T-helper 2 cell treated with Interferon-gamma antibody and Interleukin-4, amounts not matched to agents 5 μg/mL and 100 μg/mL, for 36 hours (primary cell): ENCODE measurements at regions not wholly inside any gene's neighbourhood (a gene's known extent, or its start where the extent isn't known, plus 50 kb on each side); places are given as distances from the start of the nearest gene placed in this dataset.

Experiments used
- DNase-seq: peaks from one replicate; pipeline ENCODE4 v3.0.0; 2021; ENCODE audit warnings: low spot score
- H3K27ac Mint-ChIP-seq: one replicate; pipeline ENCODE4 v1.8.0; 2021; ENCODE audit warnings: mild to moderate bottlenecking, mixed read lengths
- H3K27me3 Mint-ChIP-seq: one replicate; pipeline ENCODE4 v1.8.0; 2021; ENCODE audit warnings: low read depth, mixed read lengths
- H3K36me3 Mint-ChIP-seq: one replicate; pipeline ENCODE4 v1.8.0; 2021; ENCODE audit warnings: low read depth, mixed read lengths
- H3K4me1 Mint-ChIP-seq: one replicate; pipeline ENCODE4 v1.8.0; 2021; ENCODE audit warnings: low read depth, mixed read lengths
- H3K4me3 Mint-ChIP-seq: one replicate; pipeline ENCODE4 v1.8.0; 2022; ENCODE audit warnings: mild to moderate bottlenecking, moderate library complexity, mixed read lengths
- H3K9me3 Mint-ChIP-seq: one replicate; pipeline ENCODE4 v1.8.0; 2021; ENCODE audit warnings: mixed read lengths

DNA sequence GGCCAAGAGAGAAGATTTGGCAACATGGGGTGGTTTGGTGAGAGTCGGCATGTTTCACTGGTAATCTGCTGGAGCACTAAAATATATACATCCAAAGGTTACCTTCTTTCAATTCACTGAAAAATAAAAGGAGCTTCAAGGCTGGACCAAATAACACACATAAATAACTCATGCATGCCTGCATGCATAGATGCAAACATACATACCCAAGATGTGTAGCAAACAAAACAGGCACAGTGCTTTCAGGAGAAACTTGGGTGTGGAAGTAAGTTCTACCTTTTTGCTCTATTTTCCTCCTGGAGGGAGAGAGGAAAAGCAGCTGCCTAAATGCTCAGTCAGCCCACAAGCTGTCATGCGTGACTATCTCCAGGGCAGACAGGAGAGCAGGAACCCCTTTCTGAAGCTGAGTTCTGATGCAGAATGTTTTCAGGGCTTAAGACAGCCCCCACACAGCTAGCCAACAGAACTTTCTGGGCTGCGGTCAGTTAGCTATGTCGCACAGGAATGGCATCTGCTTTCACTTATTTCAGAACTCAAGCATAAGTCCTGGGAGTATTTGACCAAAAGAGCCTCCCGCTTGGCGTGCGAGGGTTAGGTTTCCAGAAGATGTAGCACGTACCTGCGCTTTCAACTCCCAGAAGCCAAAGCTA, 166.2 kb downstream of the TOMM20 start:
- Mint-ChIP-seq H3K4me3 (peak overlapping the region; percentile 71), H3K27ac (peak overlapping the region; percentile 92), H3K36me3 (peaks cover 10% of the 10 kb centered on the region), H3K4me1 (peaks cover 70% of the 10 kb centered on the region), H3K27me3 (no peaks in the 10 kb centered on the region), H3K9me3 (no peaks in the 10 kb centered on the region)
- DNase-seq: peak; percentile 44

- peak overlapping the region; percentile 71 for H3K4me3 Mint-ChIP-seq
- DNase-seq: no peak
- peaks cover 10% of the 10 kb centered on the region for H3K36me3 Mint-ChIP-seq
- H3K4me1 Mint-ChIP-seq: peaks cover 75% of the 10 kb centered on the region
- no peaks in the 10 kb centered on the region for H3K27me3 Mint-ChIP-seq
- H3K9me3 Mint-ChIP-seq: no peaks in the 10 kb centered on the region
- H3K27ac Mint-ChIP-seq: peak overlapping the region; percentile 92
These were observed 166.9 kb downstream of the TOMM20 start for GRCh38 chr1:234961456-234962339.

GRCh38 chr1:234960722-234961455, 167.7 kb downstream of the TOMM20 start:
- Mint-ChIP-seq H3K9me3 (no peaks in the 10 kb centered on the region), H3K4me1 (peaks cover 71% of the 10 kb centered on the region), H3K4me3 (peak overlapping the region; percentile 71), H3K27ac (peak overlapping the region; percentile 92), H3K36me3 (peaks cover 7% of the 10 kb centered on the region), H3K27me3 (no peaks in the 10 kb centered on the region)
- no peak for DNase-seq

DNA sequence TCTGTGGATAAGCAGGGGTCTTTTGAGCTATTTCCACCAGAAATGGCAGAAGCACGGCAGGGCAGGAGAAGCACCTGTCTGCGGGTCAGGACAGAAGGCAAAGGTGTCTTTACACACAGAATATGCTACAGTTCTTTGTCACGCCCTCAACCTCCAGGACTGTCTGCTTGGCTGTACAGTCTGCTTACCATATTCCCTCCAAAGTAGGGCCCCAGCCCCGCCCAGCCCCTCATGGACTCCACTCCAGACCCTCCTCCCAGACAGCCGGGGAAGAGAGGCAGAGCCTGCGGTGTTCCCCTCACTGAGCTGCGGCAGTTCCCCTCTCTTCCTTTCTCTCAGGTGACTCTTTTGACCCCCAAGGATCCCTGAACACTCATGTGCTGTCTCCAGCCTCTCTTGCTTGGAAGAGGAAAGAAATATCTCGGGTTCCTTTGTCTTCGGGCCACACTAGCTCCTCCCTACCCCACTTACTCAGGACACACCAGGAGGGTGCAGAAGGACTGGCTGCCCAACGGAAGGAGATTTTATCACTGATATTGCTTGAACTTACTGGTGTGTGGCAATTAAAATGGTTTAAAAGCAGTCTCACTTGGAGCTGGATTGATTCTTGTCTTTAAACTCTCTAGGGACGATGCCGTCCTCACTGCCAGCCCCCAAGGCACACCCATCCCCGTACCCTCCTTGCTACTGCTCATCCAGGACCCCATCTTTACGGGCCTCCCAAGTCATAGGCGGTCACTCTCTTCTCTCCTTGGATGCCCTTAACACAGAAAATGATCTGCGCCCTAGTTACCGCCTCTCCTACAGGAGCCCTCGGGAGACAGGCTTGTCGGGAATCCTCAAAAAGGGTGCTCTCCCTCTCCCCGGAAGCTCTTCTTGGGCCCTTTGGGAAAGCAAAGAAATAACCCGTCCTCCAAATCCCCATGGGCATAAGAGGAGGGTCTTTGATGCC, 169.7 kb downstream of the TOMM20 start:
- Mint-ChIP-seq H3K27me3 (no peaks in the 10 kb centered on the region), H3K36me3 (peaks cover 3% of the 10 kb centered on the region), H3K27ac (peak overlapping the region; percentile 38), H3K4me1 (peaks cover 75% of the 10 kb centered on the region), H3K4me3 (no peak overlapping the region), H3K9me3 (no peaks in the 10 kb centered on the region)
- no peak for DNase-seq

DNA sequence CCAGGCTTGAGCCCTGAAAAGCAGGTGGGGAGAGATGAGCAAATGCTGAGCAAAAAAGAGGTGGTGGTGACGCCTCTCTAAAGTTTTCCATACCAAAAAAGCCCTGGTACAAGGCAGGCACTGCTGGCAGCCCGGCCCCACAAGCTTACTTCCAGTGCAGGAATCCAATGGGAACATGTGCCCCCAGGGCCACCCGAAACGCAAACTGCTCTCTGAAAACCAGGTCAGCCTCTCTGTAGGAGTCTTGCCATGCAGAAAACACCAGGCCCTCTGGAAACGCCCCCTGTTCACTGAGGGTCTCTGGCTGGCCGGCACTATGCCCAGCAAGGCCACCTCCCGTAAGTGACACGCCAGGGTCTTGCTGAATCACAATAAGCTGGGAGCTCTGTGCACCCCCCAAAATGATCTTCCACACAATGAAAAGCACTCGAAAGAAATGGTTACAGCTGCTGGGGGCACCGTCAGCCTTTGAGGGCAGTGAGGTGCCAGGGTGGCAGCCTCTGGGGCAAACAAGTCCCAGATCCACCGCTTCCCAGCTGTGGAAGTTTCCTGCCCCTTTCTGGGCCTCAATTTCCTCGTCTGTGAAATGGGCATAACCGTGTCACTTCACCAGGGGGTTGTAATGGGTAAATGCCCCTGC, 170.5 kb downstream of the TOMM20 start:
- Mint-ChIP-seq H3K27ac (peak overlapping the region; percentile 38), H3K36me3 (peaks cover 3% of the 10 kb centered on the region), H3K4me3 (no peak overlapping the region), H3K27me3 (no peaks in the 10 kb centered on the region), H3K9me3 (no peaks in the 10 kb centered on the region), H3K4me1 (peaks cover 70% of the 10 kb centered on the region)
- no peak for DNase-seq

DNA sequence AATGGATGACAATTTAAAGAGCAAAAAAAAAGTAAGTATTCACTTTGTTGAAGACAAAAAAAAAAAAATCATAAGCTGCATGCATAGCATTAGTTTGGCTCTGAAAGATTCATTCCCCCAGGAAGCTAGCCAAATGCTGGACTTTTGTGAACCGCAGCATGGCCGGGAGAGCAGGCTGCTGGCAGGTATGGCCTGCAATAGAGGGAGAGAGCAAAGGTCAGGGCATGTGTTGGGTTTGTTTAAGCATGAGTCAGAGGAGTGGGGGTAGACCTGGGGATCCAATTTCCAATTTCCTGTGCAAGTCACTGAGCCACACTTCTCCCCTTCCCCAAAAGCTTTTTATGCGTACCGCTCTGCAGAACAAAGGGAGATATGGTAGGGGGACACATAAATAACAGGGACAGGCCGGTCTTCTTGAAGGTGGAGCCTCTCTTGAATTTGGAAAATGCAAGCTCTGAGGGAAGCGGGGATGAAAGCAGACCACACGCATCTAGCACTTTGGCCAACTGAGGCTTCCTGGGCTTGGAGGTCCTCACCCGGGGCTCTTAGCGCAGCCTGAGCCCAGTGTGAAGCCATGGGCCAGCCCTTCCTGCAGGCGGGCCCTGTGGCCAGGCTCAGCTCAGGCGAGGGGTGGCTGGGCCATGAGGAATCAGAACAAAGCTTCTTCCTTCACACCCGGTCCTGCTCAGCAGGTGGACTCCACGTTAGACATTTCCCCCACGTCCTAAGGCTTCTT, 171.1 kb downstream of the TOMM20 start:
- peak overlapping the region; percentile 51 for H3K27ac Mint-ChIP-seq
- H3K4me1 Mint-ChIP-seq: peaks cover 65% of the 10 kb centered on the region
- H3K4me3 Mint-ChIP-seq: no peak overlapping the region
- no peaks in the 10 kb centered on the region for H3K27me3 Mint-ChIP-seq
- no peak for DNase-seq
- no peaks in the 10 kb centered on the region for H3K9me3 Mint-ChIP-seq
- peaks cover 3% of the 10 kb centered on the region for H3K36me3 Mint-ChIP-seq

- Mint-ChIP-seq H3K4me3 (no peak overlapping the region), H3K27me3 (no peaks in the 10 kb centered on the region), H3K36me3 (peaks cover 3% of the 10 kb centered on the region), H3K9me3 (no peaks in the 10 kb centered on the region), H3K4me1 (peaks cover 60% of the 10 kb centered on the region), H3K27ac (peak overlapping the region; percentile 51)
- DNase-seq: no peak
These were observed 171.8 kb downstream of the TOMM20 start for GRCh38 chr1:234956821-234957329.

DNA sequence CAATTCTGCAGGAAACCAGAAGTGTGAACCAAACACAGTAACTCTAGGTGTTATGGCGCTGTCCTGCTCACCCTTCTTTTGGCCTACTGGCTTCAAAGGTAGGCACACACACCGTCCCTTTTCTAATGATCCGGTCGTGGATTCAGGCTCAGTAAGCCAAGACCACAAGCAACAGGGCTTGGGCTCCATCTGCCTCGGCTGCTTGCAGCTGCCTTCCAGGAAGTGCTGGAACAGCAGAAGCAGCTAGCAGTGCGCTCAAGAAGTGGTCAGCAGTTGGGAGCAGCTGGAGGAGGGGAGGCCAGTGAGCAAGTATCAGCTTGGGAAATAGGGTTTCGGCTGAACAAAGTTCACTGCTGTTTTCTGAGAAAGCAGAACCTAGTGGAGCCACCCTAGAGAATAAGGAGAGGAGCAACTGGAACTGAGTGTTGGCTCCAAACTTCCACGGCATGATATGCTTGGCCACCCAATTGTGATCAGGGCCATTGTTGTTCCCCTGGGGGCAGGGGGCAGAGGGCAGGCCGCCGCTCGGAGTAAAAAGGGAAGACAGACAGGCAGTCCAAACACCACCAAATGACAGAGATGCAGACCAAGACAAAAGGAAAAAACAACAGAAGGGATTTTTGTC, 173.4 kb downstream of the TOMM20 start:
- H3K27ac Mint-ChIP-seq: peak overlapping the region; percentile 85
- no peak for DNase-seq
- no peaks in the 10 kb centered on the region for H3K9me3 Mint-ChIP-seq
- peak overlapping the region; percentile 60 for H3K4me3 Mint-ChIP-seq
- no peaks in the 10 kb centered on the region for H3K27me3 Mint-ChIP-seq
- no peaks in the 10 kb centered on the region for H3K36me3 Mint-ChIP-seq
- peaks cover 46% of the 10 kb centered on the region for H3K4me1 Mint-ChIP-seq

DNA sequence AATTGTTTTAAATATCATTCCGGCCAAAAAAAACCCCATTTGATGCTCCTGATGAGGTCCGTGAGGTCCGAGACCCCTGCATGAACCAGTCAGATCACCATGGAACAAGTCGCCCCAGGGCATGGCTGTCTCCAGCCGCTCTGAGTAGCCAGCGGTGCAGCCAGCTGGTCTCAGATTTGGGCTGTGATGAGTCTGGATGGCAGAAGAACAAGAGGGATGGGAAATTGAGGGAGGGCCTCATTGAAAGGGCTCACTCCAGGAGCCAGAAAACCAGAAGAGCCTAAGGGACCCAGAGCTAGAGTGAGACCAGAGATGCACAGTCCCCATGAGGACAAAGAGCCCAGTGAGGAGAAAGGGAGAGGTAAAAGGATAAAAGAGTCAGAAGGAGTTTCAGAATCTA, 174.0 kb downstream of the TOMM20 start:
- Mint-ChIP-seq H3K36me3 (no peaks in the 10 kb centered on the region), H3K4me3 (peak overlapping the region; percentile 43), H3K27ac (peak overlapping the region; percentile 85), H3K4me1 (peaks cover 41% of the 10 kb centered on the region), H3K9me3 (peaks cover under 1% of the 10 kb centered on the region), H3K27me3 (no peaks in the 10 kb centered on the region)
- no peak for DNase-seq

- Mint-ChIP-seq H3K27ac (peak overlapping the region; percentile 53), H3K4me1 (peaks cover 34% of the 10 kb centered on the region), H3K9me3 (peaks cover 8% of the 10 kb centered on the region), H3K27me3 (no peaks in the 10 kb centered on the region), H3K4me3 (no peak overlapping the region), H3K36me3 (peaks cover 2% of the 10 kb centered on the region)
- no peak for DNase-seq
These were observed 174.8 kb downstream of the TOMM20 start for GRCh38 chr1:234953655-234954405.

DNA sequence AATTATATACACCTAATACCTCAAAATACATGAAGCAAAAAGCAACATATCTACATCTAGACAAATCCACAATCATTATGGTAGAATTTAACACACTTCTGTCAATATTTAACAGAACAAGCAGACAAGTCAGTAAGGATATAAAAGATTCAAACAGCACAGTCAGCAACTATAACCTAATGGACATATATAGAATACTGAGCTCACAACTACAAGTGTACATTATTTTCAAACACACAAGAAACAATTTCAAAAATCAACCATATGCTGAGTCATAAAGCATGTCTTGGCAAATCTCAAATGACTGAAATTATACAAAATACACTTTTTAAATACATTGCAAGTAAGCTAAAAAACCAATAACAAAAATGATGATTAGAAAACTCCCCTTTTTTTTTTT, 178.0 kb downstream of the TOMM20 start:
- DNase-seq: no peak
- Mint-ChIP-seq H3K4me1 (peaks cover 21% of the 10 kb centered on the region), H3K27ac (no peak overlapping the region), H3K9me3 (peaks cover 8% of the 10 kb centered on the region), H3K27me3 (no peaks in the 10 kb centered on the region), H3K36me3 (peaks cover 4% of the 10 kb centered on the region), H3K4me3 (no peak overlapping the region)
